Endothelial cell (in vitro differentiated cells): ENCODE measurements at regions not wholly inside any gene's neighbourhood (a gene's known extent, or its start where the extent isn't known, plus 50 kb on each side); places are given as distances from the start of the nearest gene placed in this dataset.
"Not testable (repeated sequence)": the region's sequence is repeated elsewhere in the genome, so short reads cannot be mapped to it uniquely, and the experiment has no call there.

Experiments used
- DNase-seq: peaks from one replicate; pipeline ENCODE4 v3.0.0; 2021; ENCODE audit warnings: low spot score
- H3K27ac Mint-ChIP-seq: one replicate; pipeline ENCODE4 v1.8.0; 2021; ENCODE audit warnings: mixed read lengths, inconsistent platforms; ENCODE audit not compliant: unreplicated experiment
- H3K27me3 Mint-ChIP-seq: one replicate; pipeline ENCODE4 v1.8.0; 2021; ENCODE audit warnings: mild to moderate bottlenecking, moderate library complexity, mixed read lengths, inconsistent platforms; ENCODE audit not compliant: unreplicated experiment
- H3K36me3 Mint-ChIP-seq: one replicate; pipeline ENCODE4 v1.8.0; 2021; ENCODE audit warnings: mild to moderate bottlenecking, low read depth, mixed read lengths, inconsistent platforms; ENCODE audit not compliant: unreplicated experiment
- H3K4me1 Mint-ChIP-seq: one replicate; pipeline ENCODE4 v1.8.0; 2021; ENCODE audit warnings: mild to moderate bottlenecking, mixed read lengths, inconsistent platforms; ENCODE audit not compliant: unreplicated experiment
- H3K4me3 Mint-ChIP-seq: one replicate; pipeline ENCODE4 v1.8.0; 2021; ENCODE audit warnings: mild to moderate bottlenecking, mixed read lengths, inconsistent platforms; ENCODE audit not compliant: unreplicated experiment
- H3K9me3 Mint-ChIP-seq: one replicate; pipeline ENCODE4 v1.8.0; 2021; ENCODE audit warnings: mixed read lengths, inconsistent platforms; ENCODE audit not compliant: unreplicated experiment
- TF ChIP-seq, protein P1 (sequence below): fragments of 200-600 bp; sonication (generic); IDR thresholded peaks from one replicate; pipeline ENCODE4 v1.5.0; 2021; ENCODE audit warnings: antibody characterized with exemption; ENCODE audit not compliant: unreplicated experiment

DNA sequence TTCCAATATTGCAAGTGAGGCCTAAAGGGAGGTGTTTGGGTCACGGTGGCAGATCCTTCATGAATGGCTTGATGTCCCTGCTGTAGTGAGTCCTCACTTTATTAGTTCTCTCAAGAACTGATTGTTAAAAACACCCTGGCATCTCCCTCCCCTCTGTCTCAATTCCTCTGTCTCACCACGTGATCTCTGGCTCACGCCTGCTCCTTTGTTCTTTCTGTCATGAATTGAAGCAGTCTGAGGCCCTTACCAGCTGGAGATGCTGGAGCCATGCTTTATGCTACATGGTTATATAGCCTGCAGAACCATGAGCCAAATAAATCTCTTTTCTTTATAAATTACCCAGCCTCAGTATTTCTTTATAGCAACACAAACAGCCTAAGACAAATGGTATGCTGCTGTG is 980.7 kb upstream of the GRIA3 start:
- Mint-ChIP-seq H3K27ac (no peak overlapping the region), H3K36me3 (peaks cover 3% of the 10 kb centered on the region), H3K4me3 (no peak overlapping the region), H3K27me3 (no peaks in the 10 kb centered on the region), H3K4me1 (no peaks in the 10 kb centered on the region), H3K9me3 (no peaks in the 10 kb centered on the region)
- TF ChIP-seq, protein P1, sequence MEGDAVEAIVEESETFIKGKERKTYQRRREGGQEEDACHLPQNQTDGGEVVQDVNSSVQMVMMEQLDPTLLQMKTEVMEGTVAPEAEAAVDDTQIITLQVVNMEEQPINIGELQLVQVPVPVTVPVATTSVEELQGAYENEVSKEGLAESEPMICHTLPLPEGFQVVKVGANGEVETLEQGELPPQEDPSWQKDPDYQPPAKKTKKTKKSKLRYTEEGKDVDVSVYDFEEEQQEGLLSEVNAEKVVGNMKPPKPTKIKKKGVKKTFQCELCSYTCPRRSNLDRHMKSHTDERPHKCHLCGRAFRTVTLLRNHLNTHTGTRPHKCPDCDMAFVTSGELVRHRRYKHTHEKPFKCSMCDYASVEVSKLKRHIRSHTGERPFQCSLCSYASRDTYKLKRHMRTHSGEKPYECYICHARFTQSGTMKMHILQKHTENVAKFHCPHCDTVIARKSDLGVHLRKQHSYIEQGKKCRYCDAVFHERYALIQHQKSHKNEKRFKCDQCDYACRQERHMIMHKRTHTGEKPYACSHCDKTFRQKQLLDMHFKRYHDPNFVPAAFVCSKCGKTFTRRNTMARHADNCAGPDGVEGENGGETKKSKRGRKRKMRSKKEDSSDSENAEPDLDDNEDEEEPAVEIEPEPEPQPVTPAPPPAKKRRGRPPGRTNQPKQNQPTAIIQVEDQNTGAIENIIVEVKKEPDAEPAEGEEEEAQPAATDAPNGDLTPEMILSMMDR = no peak
- DNase-seq = no peak

GRCh38 chrX:122218666-122219065 is 965.4 kb upstream of the GRIA3 start:
- Mint-ChIP-seq H3K4me3 (no peak overlapping the region), H3K27me3 (peaks cover 1% of the 10 kb centered on the region), H3K27ac (no peak overlapping the region), H3K4me1 (peaks cover 11% of the 10 kb centered on the region), H3K9me3 (no peaks in the 10 kb centered on the region), H3K36me3 (no peaks in the 10 kb centered on the region)
- TF ChIP-seq, protein P1 = no peak
- no peak for DNase-seq

GRCh38 chrX:122219226-122219625 is 964.9 kb upstream of the GRIA3 start:
- Mint-ChIP-seq H3K4me1 (peaks cover 11% of the 10 kb centered on the region), H3K36me3 (no peaks in the 10 kb centered on the region), H3K27ac (no peak overlapping the region), H3K9me3 (no peaks in the 10 kb centered on the region), H3K27me3 (peaks cover 1% of the 10 kb centered on the region), H3K4me3 (no peak overlapping the region)
- DNase-seq = no peak
- TF ChIP-seq, protein P1 = no peak

GRCh38 chrX:122219735-122220134 is 964.3 kb upstream of the GRIA3 start:
- Mint-ChIP-seq H3K4me1 (peaks cover 13% of the 10 kb centered on the region), H3K27ac (no peak overlapping the region), H3K9me3 (no peaks in the 10 kb centered on the region), H3K4me3 (no peak overlapping the region), H3K36me3 (no peaks in the 10 kb centered on the region), H3K27me3 (peaks cover 1% of the 10 kb centered on the region)
- no peak for DNase-seq
- TF ChIP-seq, protein P1 = no peak

- H3K27ac Mint-ChIP-seq = no peak overlapping the region
- H3K36me3 Mint-ChIP-seq = no peaks in the 10 kb centered on the region
- H3K4me1 Mint-ChIP-seq = peaks cover 21% of the 10 kb centered on the region
- no peak for DNase-seq
- no peaks in the 10 kb centered on the region for H3K9me3 Mint-ChIP-seq
- H3K27me3 Mint-ChIP-seq = peaks cover 1% of the 10 kb centered on the region
- TF ChIP-seq, protein P1 = no peak
- no peak overlapping the region for H3K4me3 Mint-ChIP-seq
These were observed 963.3 kb upstream of the GRIA3 start for GRCh38 chrX:122220644-122221373.

GRCh38 chrX:122221810-122222209 is 962.3 kb upstream of the GRIA3 start:
- H3K27ac Mint-ChIP-seq, H3K4me3 Mint-ChIP-seq, H3K27me3 Mint-ChIP-seq, H3K9me3 Mint-ChIP-seq, DNase-seq, H3K36me3 Mint-ChIP-seq: not testable (repeated sequence)
- peaks cover 23% of the 10 kb centered on the region for H3K4me1 Mint-ChIP-seq

- not testable (repeated sequence) for H3K9me3 Mint-ChIP-seq, DNase-seq, H3K27ac Mint-ChIP-seq, H3K4me3 Mint-ChIP-seq, H3K27me3 Mint-ChIP-seq, H3K36me3 Mint-ChIP-seq
- peaks cover 23% of the 10 kb centered on the region for H3K4me1 Mint-ChIP-seq
These were observed 959.9 kb upstream of the GRIA3 start for GRCh38 chrX:122224137-122224536.
